Neural cell (in vitro differentiated cells): ENCODE measurements at regions not wholly inside any gene's neighbourhood (a gene's known extent, or its start where the extent isn't known, plus 50 kb on each side); places are given as distances from the start of the nearest gene placed in this dataset.
"Not testable (repeated sequence)": the region's sequence is repeated elsewhere in the genome, so short reads cannot be mapped to it uniquely, and the experiment has no call there.

Experiments
- H2AFZ ChIP-seq: fragments of 200-600, 300-800 bp; sonication (generic), shearing (Covaris generic); 2 replicates; pipeline ENCODE4 v1.6.0; 2014; ENCODE audit warnings: low read depth, mild to moderate bottlenecking, antibody characterized with exemption, low read length, moderate library complexity
- H3F3A ChIP-seq: fragments of 200-600 bp; shearing (Covaris generic); 2 replicates; pipeline ENCODE4 v1.6.1; 2016; ENCODE audit warnings: mild to moderate bottlenecking, moderate library complexity, mixed read lengths, antibody characterized with exemption, low read length; ENCODE audit not compliant: insufficient read depth, poor library complexity, severe bottlenecking
- H3K27ac ChIP-seq: fragments of 200-600, 300-800 bp; sonication (generic), shearing (Covaris generic); 2 replicates; pipeline ENCODE4 v1.5.1; 2014; ENCODE audit warnings: mild to moderate bottlenecking, low read length, moderate library complexity
- H3K27me3 ChIP-seq: fragments of 300-800, 200-600 bp; sonication (generic), shearing (Covaris generic); 2 replicates; pipeline ENCODE4 v1.6.0; 2014; ENCODE audit warnings: mild to moderate bottlenecking, low read depth, low read length, moderate library complexity; ENCODE audit not compliant: insufficient read depth
- H3K36me3 ChIP-seq: fragments of 300-800, 200-600 bp; sonication (generic), shearing (Covaris generic); 2 replicates; pipeline ENCODE4 v1.5.1; 2014; ENCODE audit warnings: mild to moderate bottlenecking, antibody characterized with exemption, low read length, moderate library complexity; ENCODE audit not compliant: insufficient read depth
- H3K4me2 ChIP-seq: fragments of 300-800, 200-600 bp; sonication (generic), shearing (Covaris generic); 2 replicates; pipeline ENCODE4 v1.6.0; 2014; ENCODE audit warnings: mild to moderate bottlenecking, low read length
- H3K4me3 ChIP-seq: fragments of 300-800, 200-600 bp; sonication (generic), shearing (Covaris generic); 2 replicates; pipeline ENCODE4 v1.5.1; 2014; ENCODE audit warnings: mild to moderate bottlenecking, low read length, moderate library complexity
- H3K79me2 ChIP-seq: fragments of 200-600 bp; shearing (Covaris generic); replicated peaks from 2 replicates; pipeline ENCODE4 v1.6.0; 2014; ENCODE audit warnings: mild to moderate bottlenecking, low read length, moderate library complexity; ENCODE audit not compliant: insufficient read depth
- H3K9ac ChIP-seq: fragments of 300-800, 200-600 bp; sonication (generic), shearing (Covaris generic); 2 replicates; pipeline ENCODE4 v1.6.1; 2016; ENCODE audit warnings: mild to moderate bottlenecking, low read length, mixed read lengths
- H3K9me2 ChIP-seq: fragments of 200-600 bp; shearing (Covaris generic); 2 replicates; pipeline ENCODE4 v1.6.1; 2016; ENCODE audit warnings: mild to moderate bottlenecking, low read length, mixed read lengths; ENCODE audit not compliant: insufficient read depth
- H3K9me3 ChIP-seq: fragments of 200-600, 300-800 bp; sonication (generic), shearing (Covaris generic); 2 replicates; pipeline ENCODE4 v1.6.1; 2016; ENCODE audit warnings: mild to moderate bottlenecking, mixed run types, low read length, moderate library complexity, mixed read lengths
- H4K20me1 ChIP-seq: fragments of 200-600 bp; shearing (Covaris generic); 2 replicates; pipeline ENCODE4 v1.6.1; 2016; ENCODE audit warnings: mild to moderate bottlenecking, mixed run types; ENCODE audit not compliant: insufficient read depth
- EP300 ChIP-seq: fragments of 450-650 bp; conservative IDR thresholded peaks from 2 replicates; pipeline ENCODE4 v1.6.1; 2014; ENCODE audit warnings: antibody characterized with exemption, mild to moderate bottlenecking, moderate library complexity; ENCODE audit not compliant: poor library complexity, severe bottlenecking
- EZH2 ChIP-seq: fragments of 200-600, 300-800 bp; shearing (Covaris generic), sonication (generic); IDR thresholded peaks from 2 replicates; pipeline ENCODE4 v1.6.1; 2014; ENCODE audit warnings: antibody characterized with exemption, low read length, borderline replicate concordance, mild to moderate bottlenecking; ENCODE audit not compliant: insufficient read depth, poor library complexity, severe bottlenecking
- MXI1 ChIP-seq: fragments of 450-650 bp; conservative IDR thresholded peaks from 2 replicates; pipeline ENCODE4 v1.6.1; 2014; ENCODE audit warnings: antibody characterized with exemption, mild to moderate bottlenecking; ENCODE audit not compliant: poor library complexity, severe bottlenecking
- POLR2AphosphoS5 ChIP-seq: IDR thresholded peaks from 2 replicates; pipeline ENCODE4 v1.6.1; 2012
- RAD21 ChIP-seq: fragments of 450-650 bp; conservative IDR thresholded peaks from 2 replicates; pipeline ENCODE4 v1.6.1; 2014; ENCODE audit warnings: antibody characterized with exemption, mild to moderate bottlenecking, moderate library complexity
- SMC3 ChIP-seq: fragments of 450-650 bp; conservative IDR thresholded peaks from 2 replicates; pipeline ENCODE4 v1.6.1; 2014; ENCODE audit warnings: antibody characterized with exemption, mild to moderate bottlenecking, moderate library complexity; ENCODE audit not compliant: poor library complexity
- TAF1 ChIP-seq: IDR thresholded peaks from 2 replicates; pipeline ENCODE4 v1.6.1; 2012; ENCODE audit warnings: low read depth
- TF ChIP-seq, protein P1 (sequence below): IDR thresholded peaks from 2 replicates; pipeline ENCODE4 v1.6.1; 2012; ENCODE audit warnings: borderline replicate concordance
- TF ChIP-seq, protein P2 (sequence below): fragments of 450-650 bp; IDR thresholded peaks from 2 replicates; pipeline ENCODE4 v1.5.1; 2014; ENCODE audit warnings: antibody characterized with exemption, mild to moderate bottlenecking, moderate library complexity; ENCODE audit not compliant: poor library complexity, severe bottlenecking

DNA sequence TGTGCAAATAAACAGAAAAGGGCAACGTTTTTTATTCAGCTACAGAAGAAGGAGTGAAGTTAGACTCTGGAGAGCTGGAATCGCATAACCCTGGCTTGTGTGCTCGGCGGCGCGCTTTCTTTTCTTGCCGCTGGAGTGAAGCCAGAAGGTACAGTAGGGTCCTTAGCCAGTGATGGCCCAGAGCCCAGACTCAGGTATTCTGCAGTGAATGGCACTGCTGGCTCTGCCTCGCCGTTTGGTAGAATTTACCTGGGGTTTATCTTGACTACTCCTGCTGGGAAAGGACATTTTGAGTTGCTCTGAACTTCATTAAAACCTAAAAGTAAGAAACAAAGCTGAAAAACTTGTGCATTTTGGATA lies 56.9 kb upstream of the TIAM2 start:
- TF ChIP-seq TAF1, result no peak
- no peak for TF ChIP-seq MXI1
- TF ChIP-seq, protein P1, sequence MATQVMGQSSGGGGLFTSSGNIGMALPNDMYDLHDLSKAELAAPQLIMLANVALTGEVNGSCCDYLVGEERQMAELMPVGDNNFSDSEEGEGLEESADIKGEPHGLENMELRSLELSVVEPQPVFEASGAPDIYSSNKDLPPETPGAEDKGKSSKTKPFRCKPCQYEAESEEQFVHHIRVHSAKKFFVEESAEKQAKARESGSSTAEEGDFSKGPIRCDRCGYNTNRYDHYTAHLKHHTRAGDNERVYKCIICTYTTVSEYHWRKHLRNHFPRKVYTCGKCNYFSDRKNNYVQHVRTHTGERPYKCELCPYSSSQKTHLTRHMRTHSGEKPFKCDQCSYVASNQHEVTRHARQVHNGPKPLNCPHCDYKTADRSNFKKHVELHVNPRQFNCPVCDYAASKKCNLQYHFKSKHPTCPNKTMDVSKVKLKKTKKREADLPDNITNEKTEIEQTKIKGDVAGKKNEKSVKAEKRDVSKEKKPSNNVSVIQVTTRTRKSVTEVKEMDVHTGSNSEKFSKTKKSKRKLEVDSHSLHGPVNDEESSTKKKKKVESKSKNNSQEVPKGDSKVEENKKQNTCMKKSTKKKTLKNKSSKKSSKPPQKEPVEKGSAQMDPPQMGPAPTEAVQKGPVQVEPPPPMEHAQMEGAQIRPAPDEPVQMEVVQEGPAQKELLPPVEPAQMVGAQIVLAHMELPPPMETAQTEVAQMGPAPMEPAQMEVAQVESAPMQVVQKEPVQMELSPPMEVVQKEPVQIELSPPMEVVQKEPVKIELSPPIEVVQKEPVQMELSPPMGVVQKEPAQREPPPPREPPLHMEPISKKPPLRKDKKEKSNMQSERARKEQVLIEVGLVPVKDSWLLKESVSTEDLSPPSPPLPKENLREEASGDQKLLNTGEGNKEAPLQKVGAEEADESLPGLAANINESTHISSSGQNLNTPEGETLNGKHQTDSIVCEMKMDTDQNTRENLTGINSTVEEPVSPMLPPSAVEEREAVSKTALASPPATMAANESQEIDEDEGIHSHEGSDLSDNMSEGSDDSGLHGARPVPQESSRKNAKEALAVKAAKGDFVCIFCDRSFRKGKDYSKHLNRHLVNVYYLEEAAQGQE, result no peak
- no peak for TF ChIP-seq EZH2
- TF ChIP-seq SMC3, result no peak
- TF ChIP-seq POLR2AphosphoS5, result no peak
- no peak for TF ChIP-seq EP300
- Histone ChIP-seq H3K36me3 (no peaks in the 10 kb centered on the region), H2AFZ (no peak overlapping the region), H3K27ac (no peak overlapping the region), H3K4me3 (no peak overlapping the region), H3K9me3 (no peaks in the 10 kb centered on the region), H3K27me3 (no peaks in the 10 kb centered on the region), H3K79me2 (no peaks in the 10 kb centered on the region), H4K20me1 (no peaks in the 10 kb centered on the region), H3K9ac (no peak overlapping the region), H3K4me2 (no peak overlapping the region), H3F3A (no peaks in the 10 kb centered on the region), H3K9me2 (no peaks in the 10 kb centered on the region)

DNA sequence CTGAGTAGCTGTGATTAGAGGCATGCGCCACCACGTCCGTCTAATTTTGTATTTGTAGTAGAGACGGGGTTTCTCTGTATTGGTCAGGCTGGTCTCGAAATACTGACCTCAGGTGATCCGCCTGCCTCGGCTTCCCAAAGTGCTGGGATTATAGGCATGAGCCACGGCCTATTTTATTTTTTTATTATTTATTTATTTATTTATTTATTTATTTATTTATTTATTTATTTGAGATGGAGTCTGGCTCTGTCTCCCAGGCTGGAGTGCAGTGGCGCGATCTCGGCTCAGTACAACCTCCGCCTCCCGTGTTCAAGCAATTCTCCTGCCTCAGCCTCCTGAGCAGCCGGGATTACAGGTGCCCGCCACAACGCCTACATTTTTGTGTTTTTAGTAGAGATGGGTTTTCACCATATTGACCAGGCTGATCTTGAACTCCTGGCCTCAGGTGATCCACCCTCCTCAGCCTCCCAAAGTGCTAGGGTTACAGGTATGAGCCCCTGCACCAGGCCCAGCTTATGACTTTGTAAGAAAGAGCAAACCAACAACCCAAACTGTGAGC lies 56.3 kb upstream of the TIAM2 start:
- not testable (repeated sequence) for H3K9ac ChIP-seq, H3K9me3 ChIP-seq, H3K36me3 ChIP-seq, H4K20me1 ChIP-seq, H2AFZ ChIP-seq, H3K4me3 ChIP-seq, H3F3A ChIP-seq, H3K9me2 ChIP-seq, H3K27ac ChIP-seq, H3K79me2 ChIP-seq, H3K27me3 ChIP-seq, H3K4me2 ChIP-seq

DNA sequence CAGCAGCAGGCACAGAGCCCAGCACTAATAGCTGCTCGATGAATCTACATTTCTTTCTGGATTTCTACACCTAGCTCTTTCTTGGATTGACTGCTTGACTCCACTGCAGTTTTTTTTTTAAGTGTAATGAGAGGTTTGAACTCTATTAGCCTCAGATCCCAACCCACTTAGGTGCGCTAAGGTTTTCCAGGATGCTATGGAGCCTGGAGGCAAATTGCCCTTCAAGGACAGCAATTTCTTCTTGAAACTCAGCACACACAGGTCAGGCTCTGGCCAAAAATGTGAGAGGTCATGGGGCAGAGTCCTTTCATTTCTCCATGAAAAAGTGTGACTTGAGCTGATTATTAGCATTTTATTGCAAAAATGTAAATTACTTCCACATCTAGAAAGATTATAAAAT lies 52.3 kb upstream of the TIAM2 start:
- Histone ChIP-seq H2AFZ (no peak overlapping the region), H3K36me3 (no peaks in the 10 kb centered on the region), H3K79me2 (no peaks in the 10 kb centered on the region), H3K9me3 (no peaks in the 10 kb centered on the region), H4K20me1 (no peaks in the 10 kb centered on the region), H3F3A (no peaks in the 10 kb centered on the region), H3K4me2 (no peak overlapping the region), H3K27me3 (no peaks in the 10 kb centered on the region), H3K9me2 (no peaks in the 10 kb centered on the region), H3K9ac (no peak overlapping the region), H3K4me3 (no peak overlapping the region), H3K27ac (no peak overlapping the region)
- no peak for TF ChIP-seq EZH2
- TF ChIP-seq, protein P1, result no peak
- no peak for TF ChIP-seq MXI1
- TF ChIP-seq, protein P2, sequence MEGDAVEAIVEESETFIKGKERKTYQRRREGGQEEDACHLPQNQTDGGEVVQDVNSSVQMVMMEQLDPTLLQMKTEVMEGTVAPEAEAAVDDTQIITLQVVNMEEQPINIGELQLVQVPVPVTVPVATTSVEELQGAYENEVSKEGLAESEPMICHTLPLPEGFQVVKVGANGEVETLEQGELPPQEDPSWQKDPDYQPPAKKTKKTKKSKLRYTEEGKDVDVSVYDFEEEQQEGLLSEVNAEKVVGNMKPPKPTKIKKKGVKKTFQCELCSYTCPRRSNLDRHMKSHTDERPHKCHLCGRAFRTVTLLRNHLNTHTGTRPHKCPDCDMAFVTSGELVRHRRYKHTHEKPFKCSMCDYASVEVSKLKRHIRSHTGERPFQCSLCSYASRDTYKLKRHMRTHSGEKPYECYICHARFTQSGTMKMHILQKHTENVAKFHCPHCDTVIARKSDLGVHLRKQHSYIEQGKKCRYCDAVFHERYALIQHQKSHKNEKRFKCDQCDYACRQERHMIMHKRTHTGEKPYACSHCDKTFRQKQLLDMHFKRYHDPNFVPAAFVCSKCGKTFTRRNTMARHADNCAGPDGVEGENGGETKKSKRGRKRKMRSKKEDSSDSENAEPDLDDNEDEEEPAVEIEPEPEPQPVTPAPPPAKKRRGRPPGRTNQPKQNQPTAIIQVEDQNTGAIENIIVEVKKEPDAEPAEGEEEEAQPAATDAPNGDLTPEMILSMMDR, result no peak
- no peak for TF ChIP-seq EP300
- no peak for TF ChIP-seq SMC3
- TF ChIP-seq POLR2AphosphoS5, result no peak
- no peak for TF ChIP-seq TAF1
- no peak for TF ChIP-seq RAD21
